PC-9 (cell line): ENCODE measurements at regions not wholly inside any gene's neighbourhood (a gene's known extent, or its start where the extent isn't known, plus 50 kb on each side); places are given as distances from the start of the nearest gene placed in this dataset.

Experiments
- EZH2 ChIP-seq: fragments of 200-600 bp; sonication (generic); IDR thresholded peaks from 2 replicates; pipeline ENCODE4 v1.8.0; 2017; ENCODE audit warnings: antibody characterized with exemption, low read depth
- TF ChIP-seq, protein P1 (sequence below): fragments of 200-600 bp; sonication (generic); conservative IDR thresholded peaks from 2 replicates; pipeline ENCODE4 v1.6.1; 2017; ENCODE audit warnings: mixed run types, antibody characterized with exemption, mild to moderate bottlenecking, moderate library complexity

GRCh38 chr4:32010221-32010620 lies 1290.1 kb downstream of the PCDH7 start:
- TF ChIP-seq, protein P1, sequence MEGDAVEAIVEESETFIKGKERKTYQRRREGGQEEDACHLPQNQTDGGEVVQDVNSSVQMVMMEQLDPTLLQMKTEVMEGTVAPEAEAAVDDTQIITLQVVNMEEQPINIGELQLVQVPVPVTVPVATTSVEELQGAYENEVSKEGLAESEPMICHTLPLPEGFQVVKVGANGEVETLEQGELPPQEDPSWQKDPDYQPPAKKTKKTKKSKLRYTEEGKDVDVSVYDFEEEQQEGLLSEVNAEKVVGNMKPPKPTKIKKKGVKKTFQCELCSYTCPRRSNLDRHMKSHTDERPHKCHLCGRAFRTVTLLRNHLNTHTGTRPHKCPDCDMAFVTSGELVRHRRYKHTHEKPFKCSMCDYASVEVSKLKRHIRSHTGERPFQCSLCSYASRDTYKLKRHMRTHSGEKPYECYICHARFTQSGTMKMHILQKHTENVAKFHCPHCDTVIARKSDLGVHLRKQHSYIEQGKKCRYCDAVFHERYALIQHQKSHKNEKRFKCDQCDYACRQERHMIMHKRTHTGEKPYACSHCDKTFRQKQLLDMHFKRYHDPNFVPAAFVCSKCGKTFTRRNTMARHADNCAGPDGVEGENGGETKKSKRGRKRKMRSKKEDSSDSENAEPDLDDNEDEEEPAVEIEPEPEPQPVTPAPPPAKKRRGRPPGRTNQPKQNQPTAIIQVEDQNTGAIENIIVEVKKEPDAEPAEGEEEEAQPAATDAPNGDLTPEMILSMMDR, result no peak
- TF ChIP-seq EZH2, result no peak
